GM18519 (cell line): ENCODE measurements at regions not wholly inside any gene's neighbourhood (a gene's known extent, or its start where the extent isn't known, plus 50 kb on each side); places are given as distances from the start of the nearest gene placed in this dataset.
A peak's percentile ranks its signal among the peaks of the same experiment; 100 is the strongest.

ENCODE experiments used
- ATAC-seq: cut with Tn5 transposase; IDR thresholded peaks from one replicate; pipeline ENCODE4 v1.9.1; 2021; ENCODE audit warnings: mild to moderate bottlenecking, moderate library complexity; ENCODE audit not compliant: unreplicated experiment, low FRiP score

GRCh38 chr13:108360139-108360538 is 90.6 kb downstream of the TNFSF13B start:
- no peak for ATAC-seq

- ATAC-seq = no peak
Observed at GRCh38 chr13:108361769-108362168, 92.3 kb downstream of the TNFSF13B start.

GRCh38 chr13:108363666-108364065 is 94.1 kb downstream of the TNFSF13B start:
- ATAC-seq = no peak

GRCh38 chr13:108365255-108365654 is 95.7 kb downstream of the TNFSF13B start:
- no peak for ATAC-seq

GRCh38 chr13:108368250-108368905 is 98.9 kb downstream of the TNFSF13B start:
- ATAC-seq = no peak

- no peak for ATAC-seq
Observed at GRCh38 chr13:108369412-108369811, 99.9 kb downstream of the TNFSF13B start.

- ATAC-seq = no peak
Observed at GRCh38 chr13:108375034-108375433, 105.5 kb downstream of the TNFSF13B start.

- ATAC-seq = no peak
Observed at GRCh38 chr13:108375772-108376171, 106.3 kb downstream of the TNFSF13B start.

GRCh38 chr13:108376308-108376707 is 106.8 kb downstream of the TNFSF13B start:
- ATAC-seq = no peak

GRCh38 chr13:108377646-108378206 is 108.2 kb downstream of the TNFSF13B start:
- no peak for ATAC-seq

- ATAC-seq = no peak
Observed at GRCh38 chr13:108383667-108384066, 114.1 kb downstream of the TNFSF13B start.

GRCh38 chr13:108387156-108387555 is 117.6 kb downstream of the TNFSF13B start:
- no peak for ATAC-seq

- no peak for ATAC-seq
Observed at GRCh38 chr13:108402850-108403249, 133.3 kb downstream of the TNFSF13B start.

GRCh38 chr13:108407495-108407894 is 138.0 kb downstream of the TNFSF13B start:
- ATAC-seq = peak; percentile 63

- no peak for ATAC-seq
Observed at GRCh38 chr13:108408672-108409071, 139.2 kb downstream of the TNFSF13B start.

GRCh38 chr13:108409730-108410129 is 140.2 kb downstream of the TNFSF13B start:
- ATAC-seq = no peak

GRCh38 chr13:108419768-108420167 is 150.2 kb downstream of the TNFSF13B start:
- ATAC-seq = no peak

- ATAC-seq = no peak
Observed at GRCh38 chr13:108425056-108425455, 155.5 kb downstream of the TNFSF13B start.

- no peak for ATAC-seq
Observed at GRCh38 chr13:108426893-108427292, 157.4 kb downstream of the TNFSF13B start.

GRCh38 chr13:108427355-108427754 is 157.8 kb downstream of the TNFSF13B start:
- no peak for ATAC-seq

GRCh38 chr13:108428691-108429090 is 159.2 kb downstream of the TNFSF13B start:
- ATAC-seq = no peak

GRCh38 chr13:108433976-108434755 is 164.6 kb downstream of the TNFSF13B start:
- no peak for ATAC-seq
